Fibroblast of lung (primary cell): ENCODE measurements at regions not wholly inside any gene's neighbourhood (a gene's known extent, or its start where the extent isn't known, plus 50 kb on each side); places are given as distances from the start of the nearest gene placed in this dataset.

ENCODE experiments used
- DNase-seq, 2 donors: peaks; one replicate each; pipeline versions ENCODE4 v3.0.0 to v3.0.0-alpha.2; 2010; ENCODE audit warnings: low read depth in 2 of 2
- H2AFZ ChIP-seq: 2 replicates; pipeline ENCODE4 v1.5.1; 2012; ENCODE audit warnings: low read length, control low read depth, inconsistent platforms
- H3K27ac ChIP-seq: 2 replicates; pipeline ENCODE4 v1.5.1; 2011; ENCODE audit warnings: low read length, control low read depth; ENCODE audit not compliant: insufficient read depth
- H3K27me3 ChIP-seq: 2 replicates; pipeline ENCODE4 v1.5.1; 2011; ENCODE audit warnings: mild to moderate bottlenecking, low read length; ENCODE audit not compliant: control insufficient read depth, insufficient read depth
- H3K36me3 ChIP-seq: 2 replicates; pipeline ENCODE4 v1.5.1; 2011; ENCODE audit warnings: low read length; ENCODE audit not compliant: control insufficient read depth, insufficient read depth
- H3K4me1 ChIP-seq: 2 replicates; pipeline ENCODE4 v1.5.1; 2011; ENCODE audit warnings: low read length; ENCODE audit not compliant: control insufficient read depth, insufficient read depth; ENCODE audit errors: extremely low read depth
- H3K4me2 ChIP-seq: 2 replicates; pipeline ENCODE4 v1.5.1; 2011; ENCODE audit warnings: low read length, control low read depth; ENCODE audit not compliant: insufficient read depth; ENCODE audit errors: extremely low read depth
- H3K4me3 ChIP-seq, 4 experiments: fragments of 200-600 bp in 1 of 4; sonication (generic) in 1 of 4; replicated peaks in 1 of 4; 2 replicates each; pipeline ENCODE4 v1.5.1; 2011 to 2016; ENCODE audit warnings: low read length in 4 of 4, low read depth in 3 of 4, mild to moderate bottlenecking in 3 of 4, control low read depth in 2 of 4, inconsistent platforms in 1 of 4, mixed read lengths in 1 of 4; ENCODE audit not compliant: insufficient read depth in 1 of 4; ENCODE audit errors: control extremely low read depth in 1 of 4
- H3K79me2 ChIP-seq: 2 replicates; pipeline ENCODE4 v1.5.1; 2012; ENCODE audit warnings: mild to moderate bottlenecking, low read length, inconsistent platforms; ENCODE audit not compliant: control insufficient read depth, insufficient read depth
- H3K9ac ChIP-seq: 2 replicates; pipeline ENCODE4 v1.5.1; 2011; ENCODE audit warnings: mild to moderate bottlenecking, low read length, control low read depth; ENCODE audit not compliant: insufficient read depth
- H3K9me3 ChIP-seq: 2 replicates; pipeline ENCODE4 v1.5.1; 2012; ENCODE audit warnings: low read depth, low read length; ENCODE audit not compliant: control insufficient read depth, insufficient read depth
- H4K20me1 ChIP-seq: 2 replicates; pipeline ENCODE4 v1.5.1; 2011; ENCODE audit warnings: low read length; ENCODE audit not compliant: control insufficient read depth, insufficient read depth; ENCODE audit errors: extremely low read depth
- EZH2 ChIP-seq: IDR thresholded peaks from 2 replicates; pipeline ENCODE4 v1.5.1; 2012; ENCODE audit warnings: low read length, control low read depth, mild to moderate bottlenecking; ENCODE audit errors: missing control alignments
- TF ChIP-seq, protein P1 (sequence below), 2 donors: IDR thresholded peaks in 1 of 2; conservative IDR thresholded peaks in 1 of 2; 1 replicate in 1 of 2; 2 replicates in 1 of 2; pipeline ENCODE4 v1.5.1; 2011 to 2012; ENCODE audit warnings: low read length in 2 of 2, control low read depth in 1 of 2, inconsistent platforms in 1 of 2, low read depth in 1 of 2, mild to moderate bottlenecking in 1 of 2

DNA sequence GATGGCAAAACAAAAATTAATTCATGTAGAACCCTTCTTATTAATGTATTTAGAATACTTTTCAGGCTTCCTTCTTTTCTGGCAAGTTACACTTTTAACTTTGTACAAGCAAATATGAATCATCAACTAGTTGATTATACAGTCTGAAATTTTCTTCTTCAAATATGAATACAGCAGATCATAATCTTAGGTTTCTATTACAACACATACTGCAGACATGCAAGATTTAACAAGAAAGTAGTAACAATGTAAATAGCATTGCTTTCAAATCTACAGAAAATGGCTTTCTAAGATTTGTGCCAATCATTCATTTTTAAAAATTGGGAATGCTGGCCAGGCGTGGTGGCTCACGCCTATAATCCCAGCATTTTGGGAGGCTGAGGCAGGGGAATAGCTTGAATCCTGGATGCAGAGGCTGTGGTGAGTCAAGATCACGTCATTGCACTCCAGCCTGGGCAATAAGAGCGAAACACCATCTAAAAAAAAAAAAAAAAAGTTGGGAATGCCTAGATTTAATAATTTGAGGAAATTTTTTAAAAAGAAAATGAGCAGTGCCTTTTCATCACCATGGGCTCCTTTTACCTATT is 68.4 kb upstream of the DPYD start:
- no peak overlapping the region for H3K9ac ChIP-seq
- H3K27ac ChIP-seq = no peak overlapping the region
- no peak overlapping the region for H2AFZ ChIP-seq
- H3K4me3 ChIP-seq = no peak overlapping the region
- H3K9me3 ChIP-seq = no peaks in the 10 kb centered on the region
- no peaks in the 10 kb centered on the region for H3K36me3 ChIP-seq
- H3K79me2 ChIP-seq = no peaks in the 10 kb centered on the region
- H3K27me3 ChIP-seq = no peaks in the 10 kb centered on the region
- no peaks in the 10 kb centered on the region for H4K20me1 ChIP-seq
- peak overlapping the region; percentile 13 for H3K4me2 ChIP-seq
- H3K4me1 ChIP-seq = no peaks in the 10 kb centered on the region
- peak; percentile 42 to 69 for DNase-seq
- TF ChIP-seq EZH2 = no peak
- TF ChIP-seq, protein P1, sequence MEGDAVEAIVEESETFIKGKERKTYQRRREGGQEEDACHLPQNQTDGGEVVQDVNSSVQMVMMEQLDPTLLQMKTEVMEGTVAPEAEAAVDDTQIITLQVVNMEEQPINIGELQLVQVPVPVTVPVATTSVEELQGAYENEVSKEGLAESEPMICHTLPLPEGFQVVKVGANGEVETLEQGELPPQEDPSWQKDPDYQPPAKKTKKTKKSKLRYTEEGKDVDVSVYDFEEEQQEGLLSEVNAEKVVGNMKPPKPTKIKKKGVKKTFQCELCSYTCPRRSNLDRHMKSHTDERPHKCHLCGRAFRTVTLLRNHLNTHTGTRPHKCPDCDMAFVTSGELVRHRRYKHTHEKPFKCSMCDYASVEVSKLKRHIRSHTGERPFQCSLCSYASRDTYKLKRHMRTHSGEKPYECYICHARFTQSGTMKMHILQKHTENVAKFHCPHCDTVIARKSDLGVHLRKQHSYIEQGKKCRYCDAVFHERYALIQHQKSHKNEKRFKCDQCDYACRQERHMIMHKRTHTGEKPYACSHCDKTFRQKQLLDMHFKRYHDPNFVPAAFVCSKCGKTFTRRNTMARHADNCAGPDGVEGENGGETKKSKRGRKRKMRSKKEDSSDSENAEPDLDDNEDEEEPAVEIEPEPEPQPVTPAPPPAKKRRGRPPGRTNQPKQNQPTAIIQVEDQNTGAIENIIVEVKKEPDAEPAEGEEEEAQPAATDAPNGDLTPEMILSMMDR (conservative IDR thresholded peaks at IDR 0.05 in 1 of 2, IDR thresholded peaks at IDR 0.05 in 1 of 2; ENCODE audit: low read depth in 1 of 2, low read length in 2 of 2) = no peak

DNA sequence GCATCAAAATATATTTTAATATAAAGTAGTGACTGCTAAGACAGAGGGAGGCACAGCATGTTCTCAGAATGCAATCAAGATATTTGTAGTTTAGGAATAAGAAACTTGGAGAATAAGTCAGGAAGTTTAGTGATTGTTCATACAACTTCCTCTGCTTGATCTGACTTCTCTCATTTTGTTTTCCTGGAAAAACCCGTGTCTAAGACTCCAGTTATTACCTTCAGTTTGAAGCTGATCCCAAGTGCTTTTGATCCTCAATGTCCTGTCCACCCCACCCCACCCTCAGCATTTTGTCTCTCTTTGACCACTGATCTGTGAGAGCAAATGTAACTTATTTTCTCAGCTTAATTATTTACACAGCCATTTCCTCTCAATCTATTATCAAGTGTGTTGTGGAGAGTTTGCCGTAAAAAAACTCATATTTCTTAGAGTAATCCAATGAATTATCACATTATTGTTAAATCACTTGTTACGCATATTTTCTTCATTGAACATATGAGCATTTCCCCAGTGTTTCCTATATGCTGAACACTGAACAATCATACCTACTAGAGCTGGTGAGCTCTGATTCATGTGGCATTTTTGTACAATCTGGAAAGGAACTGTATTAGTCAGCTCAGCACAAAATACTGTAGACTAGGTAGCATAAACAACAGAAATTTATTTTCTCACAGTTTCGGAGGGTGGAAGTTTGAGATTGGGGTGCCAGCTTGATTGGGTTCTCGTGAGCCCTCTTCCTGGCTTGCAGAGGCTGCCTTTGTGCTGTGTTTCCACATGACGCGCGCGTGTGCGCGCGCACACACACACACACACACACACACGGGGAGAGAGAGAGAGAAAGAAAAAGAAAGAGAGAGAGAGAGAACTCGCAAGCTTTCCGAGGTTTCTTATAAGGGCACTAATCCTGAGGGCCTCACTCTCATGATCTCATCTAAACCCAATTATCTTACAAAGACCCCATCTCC is 65.5 kb upstream of the DPYD start:
- TF ChIP-seq, protein P1 (conservative IDR thresholded peaks at IDR 0.05 in 1 of 2, IDR thresholded peaks at IDR 0.05 in 1 of 2; ENCODE audit: low read depth in 1 of 2, low read length in 2 of 2) = no peak
- no peak for TF ChIP-seq EZH2
- H2AFZ ChIP-seq = no peak overlapping the region

DNA sequence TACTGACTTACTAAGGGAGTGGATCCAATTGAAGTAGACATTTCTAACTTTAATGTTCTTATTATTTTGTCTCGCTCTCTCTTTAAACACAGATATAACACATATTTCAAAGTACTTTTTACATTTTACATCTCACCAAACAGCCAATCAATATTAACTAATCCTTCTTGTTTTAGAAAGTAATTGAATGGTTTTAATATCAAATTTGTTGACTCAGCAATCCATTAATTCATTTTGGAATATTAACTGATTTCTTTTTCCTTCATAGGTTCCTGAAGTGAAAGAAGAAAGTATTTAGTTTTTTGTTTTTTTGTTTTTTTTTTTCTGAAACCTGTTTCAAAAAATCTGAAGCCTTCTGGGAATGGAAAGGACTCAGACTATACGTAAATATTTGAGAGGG is 62.3 kb upstream of the DPYD start:
- Histone ChIP-seq H3K36me3 (no peaks in the 10 kb centered on the region), H4K20me1 (no peaks in the 10 kb centered on the region), H2AFZ (no peak overlapping the region), H3K4me2 (no peak overlapping the region), H3K27ac (no peak overlapping the region), H3K4me1 (no peaks in the 10 kb centered on the region), H3K27me3 (no peaks in the 10 kb centered on the region), H3K4me3 (no peak overlapping the region), H3K79me2 (no peaks in the 10 kb centered on the region), H3K9me3 (no peaks in the 10 kb centered on the region), H3K9ac (no peak overlapping the region)
- DNase-seq = no peak
- TF ChIP-seq, protein P1 (conservative IDR thresholded peaks at IDR 0.05 in 1 of 2, IDR thresholded peaks at IDR 0.05 in 1 of 2; ENCODE audit: low read depth in 1 of 2, low read length in 2 of 2) = no peak
- no peak for TF ChIP-seq EZH2

More for the DNA sequence above, 65.5 kb upstream of the DPYD start:
- H3K9ac ChIP-seq = no peak overlapping the region
- peak in 1 of 2 donors; percentile 26 for DNase-seq
- no peaks in the 10 kb centered on the region for H3K79me2 ChIP-seq
- H3K4me2 ChIP-seq = no peak overlapping the region
- H4K20me1 ChIP-seq = no peaks in the 10 kb centered on the region
- H3K9me3 ChIP-seq = no peaks in the 10 kb centered on the region
- H3K4me1 ChIP-seq = no peaks in the 10 kb centered on the region
- no peak overlapping the region for H3K27ac ChIP-seq
- no peak overlapping the region for H3K4me3 ChIP-seq
- H3K27me3 ChIP-seq = no peaks in the 10 kb centered on the region
- no peaks in the 10 kb centered on the region for H3K36me3 ChIP-seq
